ENCODE measurements at regions not wholly inside any gene's neighbourhood (a gene's known extent, or its start where the extent isn't known, plus 50 kb on each side); places are given as distances from the start of the nearest gene placed in this dataset.

- H3K4me1 ChIP-seq: no peaks in the 10 kb centered on the region
- no peak overlapping the region for H3K4me3 ChIP-seq
- no peak for DNase-seq
- no peaks in the 10 kb centered on the region for H3K36me3 ChIP-seq (ENCODE audit: low read depth, missing control alignments)
- H3K27me3 ChIP-seq: no peaks in the 10 kb centered on the region
- TF ChIP-seq POLR2A (IDR thresholded peaks at IDR 0.05): no peak
- TF ChIP-seq, protein P1, sequence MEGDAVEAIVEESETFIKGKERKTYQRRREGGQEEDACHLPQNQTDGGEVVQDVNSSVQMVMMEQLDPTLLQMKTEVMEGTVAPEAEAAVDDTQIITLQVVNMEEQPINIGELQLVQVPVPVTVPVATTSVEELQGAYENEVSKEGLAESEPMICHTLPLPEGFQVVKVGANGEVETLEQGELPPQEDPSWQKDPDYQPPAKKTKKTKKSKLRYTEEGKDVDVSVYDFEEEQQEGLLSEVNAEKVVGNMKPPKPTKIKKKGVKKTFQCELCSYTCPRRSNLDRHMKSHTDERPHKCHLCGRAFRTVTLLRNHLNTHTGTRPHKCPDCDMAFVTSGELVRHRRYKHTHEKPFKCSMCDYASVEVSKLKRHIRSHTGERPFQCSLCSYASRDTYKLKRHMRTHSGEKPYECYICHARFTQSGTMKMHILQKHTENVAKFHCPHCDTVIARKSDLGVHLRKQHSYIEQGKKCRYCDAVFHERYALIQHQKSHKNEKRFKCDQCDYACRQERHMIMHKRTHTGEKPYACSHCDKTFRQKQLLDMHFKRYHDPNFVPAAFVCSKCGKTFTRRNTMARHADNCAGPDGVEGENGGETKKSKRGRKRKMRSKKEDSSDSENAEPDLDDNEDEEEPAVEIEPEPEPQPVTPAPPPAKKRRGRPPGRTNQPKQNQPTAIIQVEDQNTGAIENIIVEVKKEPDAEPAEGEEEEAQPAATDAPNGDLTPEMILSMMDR (IDR thresholded peaks at IDR 0.05): no peak
- intact Hi-C loops (cut with DNase I; ENCODE audit: low total_unique reads): no loop called here
- H3K9me3 ChIP-seq: no peaks in the 10 kb centered on the region
- 87 to 91% methylated on average over 2 of the region's 2 CpGs for WGBS, 2 donors
- H3K27ac ChIP-seq: no peak overlapping the region
These were observed 69.7 kb downstream of the SKA1 start for GRCh38 chr18:50444539-50444938.

GRCh38 chr18:50446629-50447028, 71.8 kb downstream of the SKA1 start:
- Histone ChIP-seq H3K36me3 (ENCODE audit: low read depth, missing control alignments) (no peaks in the 10 kb centered on the region), H3K4me3 (no peak overlapping the region), H3K27ac (no peak overlapping the region), H3K9me3 (no peaks in the 10 kb centered on the region), H3K4me1 (no peaks in the 10 kb centered on the region), H3K27me3 (no peaks in the 10 kb centered on the region)
- no peak for DNase-seq
- TF ChIP-seq, protein P1 (IDR thresholded peaks at IDR 0.05): no peak
- no peak for TF ChIP-seq POLR2A (IDR thresholded peaks at IDR 0.05)
- 88 to 90% methylated on average over 2 of the region's 2 CpGs for WGBS, 2 donors
- intact Hi-C loops (cut with DNase I; ENCODE audit: low total_unique reads): no loop called here

- 80 to 82% methylated on average over 5 of the region's 5 CpGs for WGBS, 2 donors
- Histone ChIP-seq H3K27me3 (no peaks in the 10 kb centered on the region), H3K4me3 (no peak overlapping the region)
These were observed 72.4 kb downstream of the SKA1 start for GRCh38 chr18:50447102-50447741.

DNA sequence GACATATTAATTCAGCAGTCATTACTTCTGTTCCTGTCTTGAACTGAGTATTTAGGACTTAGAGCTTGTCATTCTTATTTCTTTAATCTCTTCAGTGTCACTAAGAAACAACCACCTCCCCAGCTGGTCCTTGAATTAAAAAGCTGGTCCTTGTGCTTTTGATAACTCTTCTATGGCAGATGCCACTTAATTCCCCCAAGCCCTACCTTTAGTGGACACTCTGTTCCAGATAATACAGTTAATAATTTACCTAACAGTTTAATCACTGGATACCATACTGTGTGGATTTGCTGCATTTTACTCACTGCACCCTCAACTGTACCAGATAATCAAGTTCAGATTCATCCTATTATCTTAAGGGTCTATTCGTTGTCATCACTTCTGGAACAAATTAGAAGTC, 73.1 kb downstream of the SKA1 start:
- intact Hi-C loops (cut with DNase I; ENCODE audit: low total_unique reads): no loop called here
- no peaks in the 10 kb centered on the region for H3K9me3 ChIP-seq
- H3K27ac ChIP-seq: no peak overlapping the region
- 65 to 75% methylated on average over 1 of the region's 1 CpG for WGBS, 2 donors
- DNase-seq: no peak
- H3K27me3 ChIP-seq: no peaks in the 10 kb centered on the region
- no peaks in the 10 kb centered on the region for H3K36me3 ChIP-seq (ENCODE audit: low read depth, missing control alignments)
- H3K4me1 ChIP-seq: no peaks in the 10 kb centered on the region
- TF ChIP-seq, protein P1 (IDR thresholded peaks at IDR 0.05): no peak
- no peak for TF ChIP-seq POLR2A (IDR thresholded peaks at IDR 0.05)
- no peak overlapping the region for H3K4me3 ChIP-seq

More at GRCh38 chr18:50447102-50447741, 72.4 kb downstream of the SKA1 start:
- TF ChIP-seq POLR2A (IDR thresholded peaks at IDR 0.05): no peak
- TF ChIP-seq, protein P1 (IDR thresholded peaks at IDR 0.05): no peak
- intact Hi-C loops (cut with DNase I; ENCODE audit: low total_unique reads): no loop called here
- no peaks in the 10 kb centered on the region for H3K9me3 ChIP-seq
- H3K36me3 ChIP-seq (ENCODE audit: low read depth, missing control alignments): no peaks in the 10 kb centered on the region
- H3K4me1 ChIP-seq: no peaks in the 10 kb centered on the region
- DNase-seq: no peak
- H3K27ac ChIP-seq: no peak overlapping the region

Measured in testis (tissue), 2 donors.